Sigmoid colon (tissue), 4 donors: ENCODE measurements at regions not wholly inside any gene's neighbourhood (a gene's known extent, or its start where the extent isn't known, plus 50 kb on each side); places are given as distances from the start of the nearest gene placed in this dataset.

ENCODE experiments used
- EP300 ChIP-seq, 4 donors: sonication (generic); formaldehyde crosslinking; IDR thresholded peaks; one replicate each; pipeline ENCODE4 v1.6.1; 2017; ENCODE audit warnings: antibody characterized with exemption in 4 of 4
- POLR2A ChIP-seq, 2 donors: fragments of 450-650 bp; IDR thresholded peaks; one replicate each; pipeline ENCODE4 v1.6.1; 2016; ENCODE audit warnings: antibody characterized with exemption in 2 of 2, mild to moderate bottlenecking in 2 of 2, moderate library complexity in 2 of 2
- POLR2AphosphoS5 ChIP-seq, 4 donors: sonication (generic); formaldehyde crosslinking; IDR thresholded peaks; one replicate each; pipeline ENCODE4 v1.6.1; 2017; ENCODE audit warnings: antibody characterized with exemption in 4 of 4
- TF ChIP-seq, protein P1 (sequence below), 4 experiments: fragments of 450-650 bp in 3 of 4; fragments of 200-600 bp in 1 of 4; IDR thresholded peaks; one replicate each; pipeline ENCODE4 v1.5.1; 2016 to 2019; ENCODE audit warnings: antibody characterized with exemption in 4 of 4, mild to moderate bottlenecking in 3 of 4, moderate library complexity in 2 of 4

DNA sequence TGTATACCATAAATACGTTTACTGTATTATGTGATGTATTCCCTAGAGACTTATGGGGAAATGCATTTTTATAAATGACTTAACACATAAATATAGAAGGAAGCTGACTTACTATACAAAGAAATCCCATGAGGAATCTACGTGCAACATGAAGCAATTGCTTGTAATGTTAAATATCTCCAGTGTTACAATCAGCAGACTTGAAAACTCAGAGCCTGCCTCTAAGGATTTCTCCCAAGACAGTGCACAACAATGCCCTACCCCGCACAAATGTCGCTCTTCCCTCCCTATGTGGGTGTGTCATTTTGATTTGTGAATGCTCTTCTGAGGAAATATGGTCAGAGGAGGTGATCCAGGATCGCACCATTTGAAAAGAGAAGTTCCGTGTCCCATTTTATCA is 629.0 kb downstream of the NR2F2 start:
- TF ChIP-seq POLR2A (IDR thresholded peaks at IDR 0.05) (no peak), EP300 (IDR thresholded peaks at IDR 0.05) (no peak), POLR2AphosphoS5 (IDR thresholded peaks at IDR 0.05) (no peak)
- TF ChIP-seq, protein P1, sequence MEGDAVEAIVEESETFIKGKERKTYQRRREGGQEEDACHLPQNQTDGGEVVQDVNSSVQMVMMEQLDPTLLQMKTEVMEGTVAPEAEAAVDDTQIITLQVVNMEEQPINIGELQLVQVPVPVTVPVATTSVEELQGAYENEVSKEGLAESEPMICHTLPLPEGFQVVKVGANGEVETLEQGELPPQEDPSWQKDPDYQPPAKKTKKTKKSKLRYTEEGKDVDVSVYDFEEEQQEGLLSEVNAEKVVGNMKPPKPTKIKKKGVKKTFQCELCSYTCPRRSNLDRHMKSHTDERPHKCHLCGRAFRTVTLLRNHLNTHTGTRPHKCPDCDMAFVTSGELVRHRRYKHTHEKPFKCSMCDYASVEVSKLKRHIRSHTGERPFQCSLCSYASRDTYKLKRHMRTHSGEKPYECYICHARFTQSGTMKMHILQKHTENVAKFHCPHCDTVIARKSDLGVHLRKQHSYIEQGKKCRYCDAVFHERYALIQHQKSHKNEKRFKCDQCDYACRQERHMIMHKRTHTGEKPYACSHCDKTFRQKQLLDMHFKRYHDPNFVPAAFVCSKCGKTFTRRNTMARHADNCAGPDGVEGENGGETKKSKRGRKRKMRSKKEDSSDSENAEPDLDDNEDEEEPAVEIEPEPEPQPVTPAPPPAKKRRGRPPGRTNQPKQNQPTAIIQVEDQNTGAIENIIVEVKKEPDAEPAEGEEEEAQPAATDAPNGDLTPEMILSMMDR (IDR thresholded peaks at IDR 0.05), result no peak
